NCI-H526 treated with DMSO at 0.1 percent for 48 hours (cell line): ENCODE measurements at regions not wholly inside any gene's neighbourhood (a gene's known extent, or its start where the extent isn't known, plus 50 kb on each side); places are given as distances from the start of the nearest gene placed in this dataset.
"Not testable (repeated sequence)": the region's sequence is repeated elsewhere in the genome, so short reads cannot be mapped to it uniquely, and the experiment has no call there.

ENCODE experiments used
- DNase-seq: peaks from one replicate; lab custom pipeline; 2025; lab: John Stamatoyannopoulos, UW

- not testable (repeated sequence) for DNase-seq
These were observed 625.9 kb downstream of the TTLL7 start for GRCh38 chr1:83373018-83373417.

- not testable (repeated sequence) for DNase-seq
These were observed 629.1 kb downstream of the TTLL7 start for GRCh38 chr1:83369853-83370252.

- not testable (repeated sequence) for DNase-seq
These were observed 633.6 kb downstream of the TTLL7 start for GRCh38 chr1:83365320-83365719.

DNA sequence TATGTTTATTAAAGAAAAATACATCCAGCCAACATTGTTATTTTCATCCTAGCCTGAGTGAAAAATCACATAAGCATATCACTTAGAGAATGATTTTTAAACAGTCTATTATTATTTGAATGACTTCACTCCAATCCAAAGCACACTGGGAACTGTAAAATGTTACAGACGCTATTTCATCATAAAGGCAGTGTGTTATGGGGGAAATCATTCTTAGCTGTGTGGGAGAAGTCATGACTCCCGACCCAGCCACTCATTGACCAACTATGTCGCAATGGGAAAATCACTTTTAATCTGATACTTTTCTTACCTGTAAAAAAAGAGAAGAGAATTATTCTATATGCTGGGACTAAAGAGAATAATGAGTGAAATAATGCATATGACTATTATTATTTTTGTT, 653.6 kb downstream of the TTLL7 start:
- not testable (repeated sequence) for DNase-seq

DNA sequence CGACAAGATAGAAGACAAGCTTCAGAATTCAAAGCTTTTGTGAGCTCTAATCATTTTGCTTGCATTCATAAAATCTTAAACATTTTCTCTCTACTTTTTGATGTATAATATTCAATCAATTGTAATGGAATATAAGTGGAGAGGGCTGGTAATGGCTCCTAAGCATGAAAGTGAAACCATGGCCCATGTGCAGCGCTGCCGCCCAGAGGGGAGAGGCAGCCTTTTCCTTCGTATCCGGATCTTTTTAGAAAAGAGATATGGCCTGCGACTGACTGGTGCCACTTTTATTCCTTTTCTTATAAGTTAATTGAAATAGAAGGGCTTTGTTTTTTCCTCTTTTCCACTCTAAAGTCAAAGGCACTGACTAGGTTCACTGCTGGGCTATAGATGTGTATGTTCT, 655.2 kb downstream of the TTLL7 start:
- not testable (repeated sequence) for DNase-seq

DNA sequence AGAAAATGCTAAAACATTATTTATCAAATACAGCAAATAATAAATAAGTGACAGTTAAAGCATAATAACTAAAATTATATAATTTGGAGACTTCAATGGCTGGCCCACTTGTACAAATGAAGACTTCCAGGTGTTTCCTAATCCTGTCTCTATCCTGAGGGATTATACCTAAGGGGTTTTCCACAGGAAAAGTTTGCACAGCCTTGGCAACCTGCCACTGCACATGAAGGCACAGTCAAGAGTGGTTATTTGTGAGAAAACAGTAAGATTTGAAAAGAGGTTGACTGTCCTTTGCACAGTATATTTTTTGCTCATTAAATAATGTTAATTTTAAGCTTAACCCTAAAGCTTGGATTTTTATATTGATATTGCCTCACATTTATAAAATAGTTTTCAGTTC, 655.9 kb downstream of the TTLL7 start:
- not testable (repeated sequence) for DNase-seq

DNA sequence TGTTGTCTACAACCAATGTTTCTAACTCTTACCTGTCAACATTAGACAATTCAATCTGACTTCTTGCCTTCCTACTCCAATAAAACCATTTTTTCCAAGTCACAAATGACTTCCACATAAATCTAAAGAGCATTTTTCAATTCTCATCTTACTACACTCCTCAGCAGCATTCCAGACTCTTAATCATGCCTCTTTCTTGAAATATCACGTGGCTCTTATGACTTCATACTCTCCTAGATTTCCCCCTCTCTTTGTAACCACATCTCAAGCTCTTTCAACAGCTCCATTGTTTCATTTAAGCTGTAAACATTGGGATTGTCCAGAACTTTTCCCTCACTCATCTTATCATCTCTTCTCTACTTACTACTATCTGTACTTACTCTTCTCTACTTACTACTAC, 666.6 kb downstream of the TTLL7 start:
- not testable (repeated sequence) for DNase-seq

- no peak for DNase-seq
These were observed 680.6 kb downstream of the TTLL7 start for GRCh38 chr1:83318366-83318765.

- not testable (repeated sequence) for DNase-seq
These were observed 683.5 kb downstream of the TTLL7 start for GRCh38 chr1:83315446-83315845.

DNA sequence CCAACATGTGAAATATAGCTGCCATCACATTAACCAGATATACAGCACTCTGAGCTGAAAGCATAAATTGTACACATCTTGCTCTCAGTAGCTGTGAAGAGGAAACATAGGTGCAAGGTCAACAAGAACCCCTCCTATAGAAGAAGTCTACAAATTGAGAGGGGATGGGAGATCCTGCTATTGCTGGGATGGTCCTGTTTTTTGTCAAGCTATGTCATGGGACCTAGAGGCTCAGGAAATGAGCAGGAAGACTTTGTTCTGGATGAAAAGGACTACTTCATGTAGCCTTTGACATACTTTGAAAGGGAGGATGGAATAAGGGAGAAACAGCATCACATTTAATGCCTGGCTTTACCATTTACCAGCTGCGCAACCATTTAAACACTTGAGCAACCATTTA, 688.8 kb downstream of the TTLL7 start:
- DNase-seq: not testable (repeated sequence)

DNA sequence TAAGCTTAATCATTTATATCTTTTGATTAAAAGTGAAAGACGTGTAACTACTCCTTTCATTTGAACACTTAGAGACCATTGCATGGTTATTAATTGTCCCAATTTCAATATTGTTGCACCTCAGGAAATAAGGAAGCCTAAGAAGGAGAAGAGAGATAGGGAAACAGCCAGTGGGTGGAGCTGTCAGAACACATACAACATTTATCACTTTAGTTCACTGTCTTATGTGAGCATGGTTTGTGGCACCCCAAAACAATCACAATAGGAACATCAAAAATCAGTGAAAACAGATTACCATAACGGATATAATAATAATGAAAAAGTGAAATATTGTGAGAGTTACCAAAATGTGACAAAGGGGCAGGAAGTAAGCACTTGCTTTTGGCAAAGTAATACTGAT, 689.9 kb downstream of the TTLL7 start:
- not testable (repeated sequence) for DNase-seq

DNA sequence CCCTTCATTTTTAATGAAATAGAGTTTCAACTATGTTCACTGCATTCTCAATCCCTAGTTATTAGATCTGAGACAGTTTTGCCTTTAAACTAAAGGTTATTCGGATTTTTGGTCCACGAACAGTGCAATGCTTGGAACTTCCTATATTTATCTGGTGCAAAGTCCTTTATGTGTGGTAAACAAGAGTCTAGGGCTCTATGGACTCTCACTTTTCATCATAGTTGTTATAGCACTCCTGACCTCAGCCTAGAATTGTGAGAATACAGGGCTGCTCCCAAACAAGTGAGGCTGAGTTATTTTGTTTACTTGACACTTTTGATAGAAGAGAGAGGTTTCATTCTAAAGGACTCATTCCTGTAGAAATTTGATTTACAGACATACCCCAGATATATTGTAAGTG, 692.1 kb downstream of the TTLL7 start:
- not testable (repeated sequence) for DNase-seq

DNA sequence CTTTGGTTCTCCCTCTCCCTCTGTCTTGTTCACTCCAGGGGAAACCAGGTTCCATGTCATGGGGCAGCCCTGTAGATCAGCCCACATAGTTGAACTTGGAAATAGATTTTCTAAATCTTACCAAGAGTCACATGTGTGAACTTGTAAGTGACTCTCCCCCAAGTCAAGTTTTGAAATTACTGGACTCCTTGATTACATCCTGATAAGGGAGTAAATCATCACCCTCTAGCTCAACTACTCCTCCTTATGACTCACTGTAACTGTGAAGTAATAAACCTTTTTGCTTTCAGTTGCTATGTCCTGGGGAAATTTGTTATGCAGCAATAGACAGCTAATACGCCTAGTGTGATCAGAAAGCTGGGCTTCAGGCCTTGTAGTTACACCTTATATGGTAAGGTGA, 703.3 kb downstream of the TTLL7 start:
- not testable (repeated sequence) for DNase-seq

DNA sequence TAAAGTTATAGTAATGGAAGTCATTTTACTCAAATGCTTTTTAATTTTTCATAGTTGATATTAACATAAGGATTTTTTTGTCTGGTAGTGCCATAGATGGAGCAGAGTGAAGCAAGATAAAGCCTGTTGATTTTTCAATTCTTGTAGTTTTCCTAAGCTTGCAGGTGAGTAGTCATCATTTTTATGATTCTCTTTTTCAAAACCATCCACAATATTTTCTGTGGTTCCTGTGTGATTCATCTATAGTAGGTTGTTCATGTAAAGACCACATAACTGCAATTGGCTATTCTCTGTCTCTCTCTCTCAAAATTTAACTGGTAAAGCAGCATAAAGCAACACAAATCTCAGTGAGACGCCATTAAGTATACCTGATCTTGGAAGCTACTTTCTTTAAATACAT, 711.5 kb downstream of the TTLL7 start:
- not testable (repeated sequence) for DNase-seq

DNA sequence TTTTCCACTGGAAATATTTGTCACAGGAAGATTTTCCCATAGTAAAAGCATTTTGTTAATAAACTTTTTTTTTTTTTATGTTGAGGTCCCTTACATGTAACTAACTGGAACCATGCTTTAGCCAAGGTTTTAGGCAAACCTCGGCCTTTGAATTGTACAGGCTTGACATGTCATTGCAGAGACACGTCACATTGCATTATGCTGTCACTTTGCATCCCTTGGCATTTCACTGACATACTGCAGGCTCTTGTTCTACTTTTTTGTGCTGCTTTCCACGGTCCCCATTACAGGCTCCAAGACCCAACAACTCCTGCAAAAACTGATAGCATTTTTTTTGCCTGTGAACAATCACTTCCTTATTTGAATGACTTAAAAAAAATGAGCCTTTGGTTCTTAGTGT, 724.3 kb downstream of the TTLL7 start:
- not testable (repeated sequence) for DNase-seq

- DNase-seq: not testable (repeated sequence)
These were observed 726.4 kb downstream of the TTLL7 start for GRCh38 chr1:83272484-83272883.

- DNase-seq: not testable (repeated sequence)
These were observed 727.1 kb downstream of the TTLL7 start for GRCh38 chr1:83271834-83272233.

DNA sequence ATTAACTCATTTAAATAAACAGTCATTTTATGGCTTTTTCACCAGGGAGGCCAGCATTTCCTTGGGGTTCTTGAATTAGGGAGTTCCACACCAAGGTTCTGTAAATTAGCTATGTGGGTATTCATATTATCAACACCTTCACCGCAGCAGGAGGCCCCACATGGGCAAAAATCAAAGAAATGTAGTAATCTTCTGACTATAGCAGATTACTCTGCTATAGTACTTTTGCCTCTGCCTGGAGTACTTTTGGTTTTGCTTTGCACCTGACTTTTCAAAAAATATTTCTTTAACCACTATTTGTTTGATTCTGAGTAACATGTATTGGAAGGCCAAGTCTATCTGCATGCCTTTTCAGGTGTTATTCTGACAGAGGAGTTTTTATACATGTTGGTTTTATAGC, 728.1 kb downstream of the TTLL7 start:
- DNase-seq: not testable (repeated sequence)

GRCh38 chr1:83263808-83264207, 735.1 kb downstream of the TTLL7 start:
- DNase-seq: not testable (repeated sequence)

GRCh38 chr1:83251687-83252086, 747.2 kb downstream of the TTLL7 start:
- not testable (repeated sequence) for DNase-seq

- DNase-seq: peak; percentile 58
These were observed 752.2 kb downstream of the TTLL7 start for GRCh38 chr1:83246780-83247179.

DNA sequence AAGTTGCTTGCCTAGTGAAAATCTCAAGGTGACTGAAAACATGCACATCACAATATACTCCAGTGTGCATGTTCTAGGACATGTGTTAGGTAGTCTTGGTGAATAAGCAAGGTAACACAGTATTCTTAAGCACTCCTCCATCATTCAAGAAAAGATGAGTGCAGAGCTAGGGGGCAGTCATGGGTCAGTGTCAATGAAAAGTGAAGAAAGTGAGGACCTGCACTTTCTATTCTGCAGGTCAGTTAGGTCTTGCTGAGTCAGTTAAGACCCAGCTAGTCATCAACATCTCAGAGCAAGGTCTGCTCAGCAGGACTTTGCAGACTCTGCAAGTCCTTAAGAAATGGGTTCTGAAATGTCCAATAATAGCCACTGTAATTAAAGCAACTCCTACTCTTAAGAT, 754.1 kb downstream of the TTLL7 start:
- DNase-seq: not testable (repeated sequence)

DNA sequence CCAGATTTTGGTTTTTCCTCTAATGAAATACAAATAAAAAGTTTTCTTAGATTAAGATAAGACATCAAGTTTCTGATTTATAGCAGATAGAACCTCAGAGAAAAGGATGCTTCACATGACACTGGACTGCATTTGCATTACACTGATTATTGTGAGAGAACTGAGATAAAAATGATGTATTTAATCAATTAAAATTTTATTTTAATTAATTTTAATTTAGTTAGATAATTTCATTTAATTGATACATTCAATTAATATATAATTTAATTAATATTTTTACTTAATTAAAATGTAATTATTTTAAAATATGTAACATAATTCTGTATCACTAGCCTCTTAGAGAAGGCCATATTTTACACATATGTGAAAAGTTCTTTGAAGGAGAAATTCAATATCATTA, 759.4 kb downstream of the TTLL7 start:
- DNase-seq: not testable (repeated sequence)

GRCh38 chr1:83238654-83239053, 760.3 kb downstream of the TTLL7 start:
- not testable (repeated sequence) for DNase-seq

DNA sequence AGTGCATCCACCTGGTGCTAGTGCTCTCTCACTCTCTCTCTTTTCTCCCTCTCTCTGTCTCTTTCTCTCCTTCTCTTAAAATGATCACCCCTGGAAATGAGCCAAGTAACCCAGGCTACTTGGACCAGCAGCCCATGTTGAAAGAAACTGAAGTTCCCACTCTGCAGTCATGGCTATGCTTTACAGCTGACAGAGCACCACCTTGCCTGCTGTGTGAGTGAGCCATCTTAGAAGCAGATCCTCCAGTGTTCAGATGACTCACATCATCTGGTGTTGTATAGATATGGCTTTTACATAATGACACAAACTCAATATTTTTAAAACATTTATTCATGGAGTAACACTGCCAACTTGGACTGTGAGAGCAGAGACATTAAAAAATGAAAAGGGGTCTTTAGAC, 779.1 kb downstream of the TTLL7 start:
- not testable (repeated sequence) for DNase-seq
